ENCODE measurements at regions not wholly inside any gene's neighbourhood (a gene's known extent, or its start where the extent isn't known, plus 50 kb on each side); places are given as distances from the start of the nearest gene placed in this dataset.

DNA sequence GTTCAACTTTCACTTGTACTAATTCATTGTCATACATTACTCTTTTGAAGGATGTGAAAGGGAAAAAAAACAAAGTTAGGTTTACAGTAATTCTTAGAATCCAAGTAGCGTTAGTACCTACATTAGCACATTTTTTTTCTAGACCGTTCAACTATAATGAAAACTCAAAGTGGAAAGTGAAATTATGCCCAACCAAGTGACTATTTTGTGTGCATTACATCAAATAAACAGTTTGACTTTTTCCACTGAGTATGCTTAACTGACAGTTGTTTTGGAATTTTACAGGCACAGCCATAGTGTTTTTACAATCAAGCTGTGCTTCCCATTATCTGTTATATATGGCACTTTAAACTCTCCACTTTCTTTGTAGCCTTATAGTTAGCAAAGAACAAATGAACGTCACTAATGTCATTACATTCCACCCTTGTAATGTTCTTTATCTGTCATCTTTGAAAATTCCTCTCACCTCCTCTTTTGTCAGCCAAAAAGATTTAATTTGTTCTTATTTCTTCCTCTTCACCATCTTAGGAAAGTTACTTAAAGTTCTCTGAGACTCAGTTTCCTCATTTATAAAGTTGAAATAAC is 142.3 kb upstream of the SOX2 start (continued):
- TF ChIP-seq, protein P1, sequence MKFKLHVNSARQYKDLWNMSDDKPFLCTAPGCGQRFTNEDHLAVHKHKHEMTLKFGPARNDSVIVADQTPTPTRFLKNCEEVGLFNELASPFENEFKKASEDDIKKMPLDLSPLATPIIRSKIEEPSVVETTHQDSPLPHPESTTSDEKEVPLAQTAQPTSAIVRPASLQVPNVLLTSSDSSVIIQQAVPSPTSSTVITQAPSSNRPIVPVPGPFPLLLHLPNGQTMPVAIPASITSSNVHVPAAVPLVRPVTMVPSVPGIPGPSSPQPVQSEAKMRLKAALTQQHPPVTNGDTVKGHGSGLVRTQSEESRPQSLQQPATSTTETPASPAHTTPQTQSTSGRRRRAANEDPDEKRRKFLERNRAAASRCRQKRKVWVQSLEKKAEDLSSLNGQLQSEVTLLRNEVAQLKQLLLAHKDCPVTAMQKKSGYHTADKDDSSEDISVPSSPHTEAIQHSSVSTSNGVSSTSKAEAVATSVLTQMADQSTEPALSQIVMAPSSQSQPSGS (IDR thresholded peaks at IDR 0.05; ENCODE audit: low read length) = no peak
- TF ChIP-seq CBX8 (IDR thresholded peaks at IDR 0.05; ENCODE audit: borderline replicate concordance, low read depth, low read length) (no peak), KDM4A (IDR thresholded peaks at IDR 0.05; ENCODE audit: low read depth, low read length, severe bottlenecking) (no peak), TBP (IDR thresholded peaks at IDR 0.05; ENCODE audit: low read depth, low read length) (no peak), POU5F1 (IDR thresholded peaks at IDR 0.05; ENCODE audit: low read depth, low read length) (no peak), CHD2 (IDR thresholded peaks at IDR 0.05; ENCODE audit: low read length) (no peak), SAP30 (IDR thresholded peaks at IDR 0.05; ENCODE audit: insufficient read depth, insufficient replicate concordance, low read length) (no peak)
- TF ChIP-seq, protein P2, sequence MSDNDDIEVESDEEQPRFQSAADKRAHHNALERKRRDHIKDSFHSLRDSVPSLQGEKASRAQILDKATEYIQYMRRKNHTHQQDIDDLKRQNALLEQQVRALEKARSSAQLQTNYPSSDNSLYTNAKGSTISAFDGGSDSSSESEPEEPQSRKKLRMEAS (IDR thresholded peaks at IDR 0.05) = no peak
- TF ChIP-seq, protein P3, sequence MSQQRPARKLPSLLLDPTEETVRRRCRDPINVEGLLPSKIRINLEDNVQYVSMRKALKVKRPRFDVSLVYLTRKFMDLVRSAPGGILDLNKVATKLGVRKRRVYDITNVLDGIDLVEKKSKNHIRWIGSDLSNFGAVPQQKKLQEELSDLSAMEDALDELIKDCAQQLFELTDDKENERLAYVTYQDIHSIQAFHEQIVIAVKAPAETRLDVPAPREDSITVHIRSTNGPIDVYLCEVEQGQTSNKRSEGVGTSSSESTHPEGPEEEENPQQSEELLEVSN (IDR thresholded peaks at IDR 0.05) = no peak
